PC-9 (cell line): ENCODE measurements at regions not wholly inside any gene's neighbourhood (a gene's known extent, or its start where the extent isn't known, plus 50 kb on each side); places are given as distances from the start of the nearest gene placed in this dataset.

Experiments
- CTCF ChIP-seq: fragments of 200-600 bp; sonication (generic); conservative IDR thresholded peaks from 2 replicates; pipeline ENCODE4 v1.6.1; 2017; ENCODE audit warnings: mixed run types, antibody characterized with exemption, mild to moderate bottlenecking, moderate library complexity
- EZH2 ChIP-seq: fragments of 200-600 bp; sonication (generic); IDR thresholded peaks from 2 replicates; pipeline ENCODE4 v1.8.0; 2017; ENCODE audit warnings: antibody characterized with exemption, low read depth

GRCh38 chr21:8998946-8999681 lies 1522.3 kb upstream of the TPTE start:
- TF ChIP-seq CTCF (no peak), EZH2 (no peak)
